Activated naive CD8-positive, alpha-beta T cell treated with anti-CD3 and anti-CD28 coated beads for 36 hours (primary cell): ENCODE measurements at regions not wholly inside any gene's neighbourhood (a gene's known extent, or its start where the extent isn't known, plus 50 kb on each side); places are given as distances from the start of the nearest gene placed in this dataset.
A peak's percentile ranks its signal among the peaks of the same experiment; 100 is the strongest.
"Not testable (repeated sequence)": the region's sequence is repeated elsewhere in the genome, so short reads cannot be mapped to it uniquely, and the experiment has no call there.

Experiments
- DNase-seq: peaks from one replicate; pipeline ENCODE4 v3.0.0; 2021
- H3K27ac Mint-ChIP-seq: one replicate; pipeline ENCODE4 v1.8.0; 2022; ENCODE audit warnings: mild to moderate bottlenecking, moderate library complexity, mixed read lengths
- H3K27me3 Mint-ChIP-seq: one replicate; pipeline ENCODE4 v1.8.0; 2022; ENCODE audit warnings: mild to moderate bottlenecking, mixed read lengths
- H3K36me3 Mint-ChIP-seq: one replicate; pipeline ENCODE4 v1.8.0; 2021; ENCODE audit warnings: mild to moderate bottlenecking, mixed read lengths
- H3K4me1 Mint-ChIP-seq: one replicate; pipeline ENCODE4 v1.8.0; 2021; ENCODE audit warnings: mixed read lengths
- H3K4me3 Mint-ChIP-seq: one replicate; pipeline ENCODE4 v1.8.0; 2022; ENCODE audit warnings: mild to moderate bottlenecking, moderate library complexity, mixed read lengths
- H3K9me3 Mint-ChIP-seq: one replicate; pipeline ENCODE4 v1.8.0; 2022; ENCODE audit warnings: mixed read lengths

DNA sequence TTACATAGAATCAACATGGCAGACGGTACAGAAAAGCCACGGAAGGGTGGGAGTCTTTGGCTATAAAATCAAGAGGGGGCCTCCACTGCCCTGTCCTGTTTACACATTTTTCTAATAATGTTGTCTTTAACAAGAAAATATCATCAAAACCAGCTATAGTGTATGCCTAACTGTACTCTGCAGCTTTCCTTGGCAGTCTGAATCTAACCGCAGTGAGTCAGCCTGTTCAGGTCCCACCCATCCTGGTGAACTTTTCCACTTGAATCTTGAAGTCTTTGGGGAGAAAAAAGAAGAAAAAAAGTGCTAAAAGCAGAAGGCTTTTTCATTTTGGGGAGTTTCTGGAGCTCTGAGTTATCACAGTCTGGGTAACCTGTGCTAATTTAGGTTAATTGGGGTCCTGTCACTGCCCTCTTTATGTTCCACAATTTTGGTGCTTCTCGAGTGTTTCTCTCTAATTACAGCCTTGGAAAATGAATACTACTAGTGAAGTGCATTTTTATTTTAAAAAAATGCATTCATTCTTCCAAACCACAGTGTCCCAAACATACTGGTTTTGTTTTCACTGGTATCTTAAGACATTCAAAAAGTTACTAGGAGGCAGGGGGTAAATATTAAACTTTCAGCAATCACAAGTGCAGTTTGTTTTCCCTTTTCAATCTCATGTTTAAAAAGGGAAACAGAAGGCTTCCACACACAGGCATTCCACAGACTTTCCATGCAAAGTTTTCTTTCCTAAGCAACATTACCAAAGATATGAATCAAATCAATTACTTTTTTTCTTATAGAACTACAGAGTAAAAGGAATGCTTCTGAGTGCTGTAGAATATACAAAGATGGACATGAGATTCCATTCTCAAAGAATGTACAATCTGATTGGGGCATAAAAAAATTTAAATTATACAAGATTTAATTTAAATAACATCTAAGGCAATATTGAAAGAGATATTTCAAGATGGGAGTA lies 86.8 kb upstream of the SEC22B start:
- H3K4me1 Mint-ChIP-seq, H3K36me3 Mint-ChIP-seq, H3K27me3 Mint-ChIP-seq, H3K27ac Mint-ChIP-seq, H3K4me3 Mint-ChIP-seq, H3K9me3 Mint-ChIP-seq, DNase-seq: not testable (repeated sequence)

DNA sequence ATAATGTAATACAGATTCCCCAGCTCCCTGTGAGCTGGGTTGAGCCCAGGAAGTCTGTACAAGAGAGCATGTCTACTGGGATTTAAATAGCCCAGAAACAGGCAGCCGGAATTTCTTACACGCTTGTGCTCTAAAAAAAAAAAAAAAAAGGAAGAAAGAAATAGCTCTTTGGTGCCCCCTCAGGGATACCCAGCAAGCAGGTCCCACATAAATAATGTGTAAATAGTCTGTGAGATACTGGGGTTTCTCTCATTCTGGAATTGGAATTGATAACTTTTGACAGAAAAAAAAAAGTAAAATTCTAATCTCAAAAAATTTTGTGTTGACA lies 81.4 kb upstream of the SEC22B start:
- H3K4me1 Mint-ChIP-seq, H3K9me3 Mint-ChIP-seq, H3K27me3 Mint-ChIP-seq, H3K4me3 Mint-ChIP-seq, DNase-seq, H3K27ac Mint-ChIP-seq, H3K36me3 Mint-ChIP-seq: not testable (repeated sequence)

DNA sequence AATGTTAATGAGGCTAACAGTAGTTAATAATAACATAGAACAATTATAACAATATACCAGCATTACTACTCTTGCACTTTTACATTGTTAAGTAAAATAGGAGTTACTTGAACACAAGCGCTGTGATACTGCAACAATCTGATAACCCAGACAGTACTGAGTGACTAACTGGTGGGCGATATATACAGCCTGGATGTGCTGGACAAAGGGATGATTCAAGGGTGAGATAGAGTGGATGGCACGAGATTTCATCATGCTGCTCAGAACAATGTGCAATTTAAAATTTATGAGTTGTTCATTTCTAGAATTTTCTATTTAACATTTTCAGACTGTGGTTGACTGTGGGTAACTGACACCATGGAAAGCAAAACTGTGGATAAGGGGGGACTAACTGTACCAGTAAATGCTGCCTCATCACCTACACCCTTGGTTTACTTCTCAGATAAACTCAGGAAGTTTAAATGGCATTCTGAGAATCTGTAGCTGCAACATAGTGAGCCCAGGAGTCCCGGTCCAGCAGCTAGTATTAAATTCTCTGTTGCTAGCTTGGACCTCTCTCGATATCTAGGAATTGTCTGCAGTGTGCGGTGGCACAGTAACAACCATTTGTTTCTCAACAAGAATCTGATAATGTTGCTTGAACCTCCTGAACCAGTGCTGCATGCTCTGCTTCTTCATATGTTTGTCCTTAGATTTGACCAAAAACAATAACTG lies 80.9 kb upstream of the SEC22B start:
- not testable (repeated sequence) for H3K27me3 Mint-ChIP-seq, H3K4me1 Mint-ChIP-seq, H3K9me3 Mint-ChIP-seq, H3K36me3 Mint-ChIP-seq, H3K4me3 Mint-ChIP-seq, DNase-seq, H3K27ac Mint-ChIP-seq

DNA sequence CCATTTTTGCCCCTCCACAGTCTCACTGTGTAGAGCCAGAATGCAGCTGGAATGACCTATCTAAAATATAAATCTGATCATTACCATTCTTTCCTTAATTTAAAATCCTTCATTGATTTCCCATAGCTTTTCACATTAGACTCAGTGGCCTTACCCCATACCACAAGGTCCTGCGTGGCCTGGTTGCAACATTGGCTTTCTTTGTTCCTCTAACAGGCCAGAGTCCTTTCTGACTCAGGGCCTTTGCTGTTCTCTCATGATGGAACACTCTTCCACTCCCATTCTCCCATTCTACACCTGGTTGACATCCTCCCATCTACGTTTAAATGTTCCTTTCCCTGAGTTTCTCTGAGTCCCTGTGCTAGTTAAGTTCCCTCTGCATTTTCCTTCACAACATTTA lies 74.4 kb upstream of the SEC22B start:
- not testable (repeated sequence) for H3K27me3 Mint-ChIP-seq, H3K4me3 Mint-ChIP-seq, DNase-seq, H3K4me1 Mint-ChIP-seq, H3K27ac Mint-ChIP-seq, H3K9me3 Mint-ChIP-seq, H3K36me3 Mint-ChIP-seq

DNA sequence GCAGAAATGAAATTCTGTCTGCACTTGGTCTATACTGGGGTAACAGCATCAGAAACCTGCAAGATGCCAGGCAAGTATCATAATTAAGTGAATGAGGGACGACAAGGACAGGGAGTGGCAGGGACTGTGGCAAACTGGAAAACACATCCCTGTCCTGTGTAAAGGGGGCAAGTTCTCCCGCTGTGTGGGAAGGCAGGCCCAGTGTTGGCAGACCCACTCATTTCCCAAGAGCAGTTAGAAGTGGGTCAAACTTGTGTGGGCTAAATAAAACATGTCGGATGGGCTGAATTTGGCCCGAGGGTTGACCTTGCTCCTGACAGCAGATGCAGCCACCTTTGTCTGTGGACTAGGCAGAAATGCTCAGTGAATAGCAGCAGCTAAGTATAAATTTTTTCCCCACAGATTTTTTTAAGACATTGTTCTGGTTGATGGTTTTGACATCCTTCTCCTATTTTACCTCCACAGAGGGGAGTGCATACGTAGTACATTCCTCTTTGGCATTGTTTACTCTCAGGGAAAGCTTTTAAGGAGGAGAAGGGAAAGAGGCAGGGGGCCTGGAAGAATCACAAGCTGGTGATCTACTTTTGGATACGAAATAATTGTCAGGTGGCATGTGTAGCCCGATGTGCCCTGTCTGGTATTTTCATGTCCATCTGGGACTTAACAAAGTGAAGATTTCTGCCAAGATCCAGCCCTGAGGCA lies 72.6 kb upstream of the SEC22B start:
- not testable (repeated sequence) for H3K4me1 Mint-ChIP-seq, H3K27ac Mint-ChIP-seq, H3K4me3 Mint-ChIP-seq, H3K9me3 Mint-ChIP-seq, H3K36me3 Mint-ChIP-seq, DNase-seq, H3K27me3 Mint-ChIP-seq

DNA sequence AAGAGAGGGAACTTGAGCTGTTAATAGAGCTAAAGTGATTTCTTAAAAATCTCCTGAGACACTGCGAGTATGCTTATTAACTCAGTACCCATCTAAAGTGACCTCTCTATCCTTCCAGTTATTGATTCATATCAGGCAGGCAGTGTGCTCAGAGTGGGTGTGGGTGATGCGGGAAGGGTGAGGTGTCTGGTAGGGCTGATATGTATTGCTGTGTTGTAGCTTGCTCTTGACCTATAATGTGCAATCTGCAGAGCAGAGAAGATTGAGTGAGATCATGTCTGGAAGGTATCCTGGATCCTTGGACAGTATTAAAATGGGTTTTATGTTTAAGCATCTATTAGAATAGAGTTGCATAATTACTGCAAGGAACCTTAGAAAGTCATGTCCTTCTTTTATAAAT lies 71.9 kb upstream of the SEC22B start:
- H3K36me3 Mint-ChIP-seq, H3K27ac Mint-ChIP-seq, H3K4me1 Mint-ChIP-seq, H3K4me3 Mint-ChIP-seq, H3K9me3 Mint-ChIP-seq, H3K27me3 Mint-ChIP-seq, DNase-seq: not testable (repeated sequence)

DNA sequence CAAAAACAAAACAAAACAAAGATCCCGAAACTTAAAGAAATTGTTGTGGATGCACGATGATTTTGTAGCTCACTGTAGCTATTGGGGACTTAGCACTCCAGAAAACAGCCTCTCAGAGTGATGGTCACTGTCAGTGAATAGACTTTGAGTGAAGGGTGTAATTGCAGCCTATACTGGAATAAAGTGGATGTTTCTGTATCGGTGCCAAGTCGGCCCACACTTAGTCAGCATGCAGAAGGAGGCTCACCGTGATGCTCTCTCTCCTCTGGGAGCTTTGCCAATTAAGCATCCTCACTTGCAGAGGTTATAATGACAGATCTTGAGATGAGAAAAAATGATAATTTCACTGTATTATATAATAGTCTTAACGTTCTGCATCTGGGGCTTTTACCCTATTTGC lies 67.5 kb upstream of the SEC22B start:
- not testable (repeated sequence) for H3K27me3 Mint-ChIP-seq, H3K4me3 Mint-ChIP-seq, H3K9me3 Mint-ChIP-seq

DNA sequence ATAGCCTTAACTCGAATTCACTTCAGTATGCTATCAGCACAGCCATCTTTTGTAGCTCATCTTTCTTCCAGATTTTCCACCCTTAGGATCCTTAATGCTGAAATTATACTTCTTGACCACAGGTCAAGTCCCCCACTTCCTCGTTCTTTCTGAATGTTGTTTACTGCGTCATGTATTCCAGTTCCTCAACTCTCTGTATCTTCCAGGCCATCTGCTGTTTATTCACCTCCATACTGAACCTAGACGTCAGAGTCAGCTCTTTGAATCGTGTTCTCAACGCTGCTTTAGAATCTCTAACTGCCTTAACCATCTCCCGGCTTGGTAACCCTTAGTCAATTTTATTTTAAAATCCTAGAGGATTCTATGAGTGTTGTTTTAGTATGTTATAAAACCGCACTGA lies 66.3 kb upstream of the SEC22B start:
- not testable (repeated sequence) for DNase-seq, H3K4me1 Mint-ChIP-seq, H3K36me3 Mint-ChIP-seq, H3K4me3 Mint-ChIP-seq, H3K27ac Mint-ChIP-seq, H3K9me3 Mint-ChIP-seq, H3K27me3 Mint-ChIP-seq

More for the DNA sequence above, 67.5 kb upstream of the SEC22B start:
- H3K4me1 Mint-ChIP-seq, H3K36me3 Mint-ChIP-seq, DNase-seq, H3K27ac Mint-ChIP-seq: not testable (repeated sequence)

DNA sequence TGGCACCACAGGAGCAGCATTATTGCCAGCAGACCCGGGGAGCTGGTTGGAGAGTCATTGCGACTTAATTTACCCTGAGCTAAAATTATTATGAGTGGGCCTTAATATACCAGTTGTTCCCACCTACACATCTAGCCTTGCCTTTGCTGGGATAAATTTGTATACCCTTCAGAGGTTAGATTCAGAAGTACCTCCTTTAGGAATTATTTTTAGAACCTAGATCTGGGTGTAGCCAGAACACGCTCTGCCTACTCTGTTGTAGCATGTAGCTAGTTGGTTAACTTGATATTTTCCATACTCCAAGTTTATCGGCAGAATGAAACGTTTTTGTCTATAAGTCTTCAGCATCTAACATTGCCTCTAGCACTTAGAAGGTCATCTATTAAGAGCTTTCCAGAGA lies 65.5 kb upstream of the SEC22B start:
- not testable (repeated sequence) for H3K4me3 Mint-ChIP-seq, H3K36me3 Mint-ChIP-seq, DNase-seq, H3K9me3 Mint-ChIP-seq, H3K27me3 Mint-ChIP-seq, H3K27ac Mint-ChIP-seq, H3K4me1 Mint-ChIP-seq

DNA sequence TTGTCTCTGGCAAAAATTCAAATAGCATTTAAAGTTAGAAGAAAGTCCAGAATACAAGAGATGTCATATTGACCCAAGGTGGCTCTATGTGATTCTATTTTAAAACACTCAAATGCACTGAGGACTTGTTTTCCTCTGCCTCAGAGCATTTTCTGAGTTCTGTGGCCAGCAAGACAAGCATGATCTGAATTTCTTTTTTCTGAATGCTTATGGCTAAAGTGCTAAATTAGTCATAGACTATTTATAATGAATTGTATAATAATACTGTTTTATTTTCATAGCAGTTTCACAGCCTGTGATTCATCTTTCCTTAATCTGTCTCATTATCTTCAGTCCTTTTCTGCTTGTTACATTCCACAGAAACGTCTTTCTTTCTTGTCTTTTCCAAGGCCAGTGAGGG lies 63.9 kb upstream of the SEC22B start:
- DNase-seq, H3K9me3 Mint-ChIP-seq, H3K36me3 Mint-ChIP-seq, H3K4me1 Mint-ChIP-seq, H3K4me3 Mint-ChIP-seq, H3K27me3 Mint-ChIP-seq, H3K27ac Mint-ChIP-seq: not testable (repeated sequence)

DNA sequence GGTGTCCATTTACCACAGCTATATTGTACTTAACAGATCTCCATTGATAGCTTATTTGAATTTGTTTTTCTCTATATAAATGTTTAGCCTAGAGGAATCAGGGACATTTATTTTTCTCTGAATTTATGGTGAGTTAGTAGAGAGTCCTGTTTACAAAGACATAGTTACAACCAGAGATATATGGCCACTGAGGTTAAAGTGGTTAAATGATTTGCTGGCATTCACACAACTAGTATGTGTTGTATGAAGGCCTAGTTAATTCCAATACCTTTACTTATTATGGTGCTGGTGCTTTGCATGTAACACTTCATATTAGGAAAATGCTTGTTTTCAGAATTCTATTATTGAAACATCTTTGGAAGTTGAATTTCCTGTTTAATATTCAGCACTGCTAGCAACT lies 63.0 kb upstream of the SEC22B start:
- DNase-seq, H3K4me3 Mint-ChIP-seq, H3K27ac Mint-ChIP-seq, H3K9me3 Mint-ChIP-seq, H3K4me1 Mint-ChIP-seq, H3K36me3 Mint-ChIP-seq, H3K27me3 Mint-ChIP-seq: not testable (repeated sequence)

DNA sequence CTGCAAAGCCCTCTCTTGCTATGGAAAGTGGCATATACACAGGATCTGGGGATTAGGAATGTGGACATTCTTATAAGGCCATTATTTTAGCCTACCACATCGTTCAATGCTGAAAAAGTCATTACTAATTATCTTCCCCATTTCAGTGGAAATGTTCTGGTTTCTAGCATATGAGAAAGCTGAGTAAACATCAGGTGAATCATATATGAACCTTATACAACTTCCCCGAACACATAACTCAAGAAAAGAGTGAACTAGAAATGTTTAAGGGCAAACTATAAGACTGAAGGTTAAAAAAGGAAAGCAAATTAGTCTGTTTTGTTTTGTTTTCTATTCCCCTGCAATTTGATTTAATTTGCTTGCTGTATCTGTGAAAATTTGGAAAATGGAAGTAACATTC lies 62.5 kb upstream of the SEC22B start:
- not testable (repeated sequence) for H3K9me3 Mint-ChIP-seq, H3K4me3 Mint-ChIP-seq, H3K27ac Mint-ChIP-seq, H3K4me1 Mint-ChIP-seq, DNase-seq, H3K36me3 Mint-ChIP-seq, H3K27me3 Mint-ChIP-seq

DNA sequence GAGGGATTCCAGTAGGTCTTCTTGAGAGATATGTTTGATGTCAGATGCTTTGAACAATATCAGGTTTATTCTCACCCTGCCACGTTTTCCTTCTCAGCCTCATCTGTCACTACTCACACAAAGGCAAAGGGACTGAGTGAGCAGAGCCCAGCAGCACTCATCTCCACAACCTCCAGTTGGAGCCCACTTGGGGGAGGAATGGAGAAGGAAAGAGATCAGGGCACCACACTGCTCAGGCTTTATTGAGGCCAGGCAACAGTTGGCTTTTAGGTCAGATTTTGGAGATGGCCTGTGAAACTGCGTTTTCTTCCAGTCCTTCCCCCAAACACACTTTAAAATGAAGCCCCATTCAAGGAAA lies 57.3 kb upstream of the SEC22B start:
- H3K27me3 Mint-ChIP-seq, H3K27ac Mint-ChIP-seq, DNase-seq, H3K9me3 Mint-ChIP-seq, H3K4me3 Mint-ChIP-seq, H3K4me1 Mint-ChIP-seq, H3K36me3 Mint-ChIP-seq: not testable (repeated sequence)

DNA sequence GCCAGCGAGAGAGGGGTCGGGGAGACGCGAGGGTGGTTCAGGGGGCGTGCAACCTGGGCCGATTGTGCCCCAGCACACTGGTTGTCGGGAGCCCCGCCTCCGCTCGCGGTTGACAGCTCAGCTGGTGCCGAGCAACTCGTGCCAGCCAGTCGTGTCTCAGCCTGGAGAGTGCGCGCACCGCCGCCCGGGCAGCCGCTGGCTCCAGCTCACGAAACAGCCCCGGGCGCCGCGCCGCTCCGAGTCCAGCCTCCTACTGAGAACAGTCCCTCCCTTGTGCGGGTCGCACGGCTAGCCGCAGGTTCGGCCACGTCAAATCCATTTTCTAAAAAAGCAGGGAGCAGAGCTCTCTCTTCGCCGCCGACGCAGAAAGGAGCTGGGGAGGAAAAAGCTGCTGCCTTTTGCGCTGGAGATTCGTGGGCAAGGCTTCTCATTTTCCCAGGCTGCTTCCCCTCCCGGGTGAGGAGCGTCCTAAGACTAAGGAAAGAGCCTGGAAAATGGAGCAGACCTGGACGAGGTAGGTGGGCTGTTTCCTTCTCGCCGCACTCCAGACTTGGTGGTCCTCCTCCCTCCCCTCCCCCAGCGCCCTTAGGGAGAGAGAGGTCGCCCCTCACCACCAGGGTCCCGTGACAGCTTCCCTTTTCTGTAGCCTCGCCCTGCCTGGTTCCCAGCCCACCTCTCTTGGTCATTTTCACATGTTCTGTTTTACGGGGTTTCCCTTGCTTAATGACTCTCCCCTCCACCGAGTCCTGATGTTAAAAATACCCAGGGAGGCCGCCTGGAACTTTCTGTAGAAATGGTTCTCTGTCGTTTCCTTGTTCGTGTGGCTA lies 56.7 kb upstream of the SEC22B start:
- not testable (repeated sequence) for H3K4me1 Mint-ChIP-seq, H3K4me3 Mint-ChIP-seq, H3K9me3 Mint-ChIP-seq, H3K27me3 Mint-ChIP-seq, H3K36me3 Mint-ChIP-seq, H3K27ac Mint-ChIP-seq
- DNase-seq, result peak; percentile 1

DNA sequence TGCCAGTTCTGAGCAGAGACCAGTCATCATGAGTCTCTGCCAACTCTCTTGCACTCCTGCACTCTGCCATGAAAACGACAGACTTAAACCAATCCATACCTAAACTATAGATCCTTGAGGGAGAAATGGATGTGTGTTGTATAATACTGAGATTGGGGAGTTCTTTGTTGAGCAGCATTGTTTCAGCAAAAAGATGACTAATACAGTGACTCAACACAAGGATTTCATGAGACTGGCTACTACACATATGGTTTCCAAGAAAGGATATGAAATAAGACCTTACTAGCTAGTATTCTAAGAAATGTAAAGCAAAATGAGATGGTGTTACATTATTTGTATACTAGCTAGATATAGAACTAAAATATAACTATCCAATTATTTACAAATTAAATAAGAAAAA lies 53.5 kb upstream of the SEC22B start:
- H3K27ac Mint-ChIP-seq, result not testable (repeated sequence)

More for the DNA sequence above, 53.5 kb upstream of the SEC22B start:
- H3K27me3 Mint-ChIP-seq, H3K36me3 Mint-ChIP-seq, H3K4me3 Mint-ChIP-seq, H3K9me3 Mint-ChIP-seq, DNase-seq, H3K4me1 Mint-ChIP-seq: not testable (repeated sequence)
